Neuronal stem cell (in vitro differentiated cells): ENCODE measurements at regions not wholly inside any gene's neighbourhood (a gene's known extent, or its start where the extent isn't known, plus 50 kb on each side); places are given as distances from the start of the nearest gene placed in this dataset.

Experiments used
- DNase-seq: peaks from one replicate; pipeline ENCODE4 v3.0.0-alpha.2; 2013; ENCODE audit warnings: low spot score
- H2AFZ ChIP-seq: one replicate; pipeline ENCODE4 v1.6.1; 2013; ENCODE audit warnings: mild to moderate bottlenecking, low read length, inconsistent platforms
- H2AK5ac ChIP-seq: 2 replicates; pipeline ENCODE4 v1.6.1; 2013; ENCODE audit warnings: low read depth, mild to moderate bottlenecking, inconsistent platforms, low read length, moderate library complexity, mixed read lengths
- H2BK120ac ChIP-seq: 2 replicates; pipeline ENCODE4 v1.6.1; 2013; ENCODE audit warnings: low read depth, mild to moderate bottlenecking, inconsistent platforms, low read length, moderate library complexity, mixed read lengths
- H2BK12ac ChIP-seq: one replicate; pipeline ENCODE4 v1.6.1; 2013; ENCODE audit warnings: low read length, inconsistent platforms
- H2BK15ac ChIP-seq: 2 replicates; pipeline ENCODE4 v1.6.1; 2013; ENCODE audit warnings: mild to moderate bottlenecking, low read length, inconsistent platforms, mixed read lengths
- H2BK5ac ChIP-seq: one replicate; pipeline ENCODE4 v1.6.1; 2013; ENCODE audit warnings: inconsistent platforms, mild to moderate bottlenecking, low read length, moderate library complexity
- H3K14ac ChIP-seq: one replicate; pipeline ENCODE4 v1.6.1; 2013; ENCODE audit warnings: low read length, inconsistent platforms
- H3K18ac ChIP-seq: 2 replicates; pipeline ENCODE4 v1.6.1; 2013; ENCODE audit warnings: low read length, inconsistent platforms
- H3K23ac ChIP-seq: 2 replicates; pipeline ENCODE4 v1.6.1; 2013; ENCODE audit warnings: low read depth, mild to moderate bottlenecking, mixed read lengths, low read length, inconsistent platforms; ENCODE audit not compliant: poor library complexity
- H3K27ac ChIP-seq: replicated peaks from 3 replicates; pipeline ENCODE4 v1.5.1; 2013; ENCODE audit warnings: low read length, inconsistent platforms
- H3K27me3 ChIP-seq, 3 experiments: 2 replicates each; pipeline ENCODE4 v1.6.1; 2013; ENCODE audit warnings: low read length in 3 of 3, mild to moderate bottlenecking in 2 of 3, inconsistent platforms in 1 of 3, low read depth in 1 of 3, mixed read lengths in 1 of 3, moderate library complexity in 1 of 3; ENCODE audit not compliant: control insufficient read depth in 3 of 3, insufficient read depth in 3 of 3
- H3K36me3 ChIP-seq, 2 donors: replicated peaks in 1 of 2; 2 replicates each; pipeline ENCODE4 v1.6.1; 2013; ENCODE audit warnings: low read length in 2 of 2; ENCODE audit not compliant: control insufficient read depth in 2 of 2, insufficient read depth in 2 of 2
- H3K4ac ChIP-seq: 2 replicates; pipeline ENCODE4 v1.6.1; 2013; ENCODE audit warnings: inconsistent platforms, mild to moderate bottlenecking, low read length, moderate library complexity
- H3K4me1 ChIP-seq, 2 donors: 1 replicate in 1 of 2; 2 replicates in 1 of 2; pipeline ENCODE4 v1.6.1; 2013; ENCODE audit warnings: low read length in 2 of 2, low read depth in 1 of 2; ENCODE audit not compliant: control insufficient read depth in 2 of 2, insufficient read depth in 1 of 2
- H3K4me2 ChIP-seq: one replicate; pipeline ENCODE4 v1.6.1; 2013; ENCODE audit warnings: mild to moderate bottlenecking, low read length, inconsistent platforms; ENCODE audit not compliant: insufficient read depth, poor library complexity, severe bottlenecking
- H3K4me3 ChIP-seq, 2 donors: 2 replicates each; pipeline ENCODE4 v1.5.1; 2013; ENCODE audit warnings: low read length in 2 of 2, mild to moderate bottlenecking in 2 of 2, inconsistent platforms in 1 of 2, moderate library complexity in 1 of 2
- H3K79me1 ChIP-seq: one replicate; pipeline ENCODE4 v1.6.1; 2013; ENCODE audit warnings: low read depth, mild to moderate bottlenecking, inconsistent platforms, low read length, moderate library complexity
- H3K9ac ChIP-seq: one replicate; pipeline ENCODE4 v1.6.1; 2013; ENCODE audit warnings: mild to moderate bottlenecking, low read depth, low read length, inconsistent platforms; ENCODE audit not compliant: poor library complexity
- H3K9me3 ChIP-seq, 2 donors: replicated peaks in 1 of 2; 2 replicates each; pipeline versions ENCODE3 to v1.6.1; 2013; ENCODE audit warnings: low read length in 2 of 2, mild to moderate bottlenecking in 2 of 2, inconsistent platforms in 1 of 2, low read depth in 1 of 2, mixed read lengths in 1 of 2, moderate library complexity in 1 of 2; ENCODE audit not compliant: control insufficient read depth in 2 of 2, insufficient read depth in 1 of 2
- H4K8ac ChIP-seq: one replicate; pipeline ENCODE4 v1.6.1; 2013; ENCODE audit warnings: low read depth, mild to moderate bottlenecking, inconsistent platforms, low read length, moderate library complexity
- H4K91ac ChIP-seq: one replicate; pipeline ENCODE4 v1.6.1; 2013; ENCODE audit warnings: low read length, low read depth, mild to moderate bottlenecking, inconsistent platforms; ENCODE audit not compliant: poor library complexity
- WGBS, 2 donors: extraction: QIAGEN DNeasy Blood & Tissue Kit; methylation state at CpG; one replicate each; pipeline ENCODE4 v1.1.7; 2013; ENCODE audit warnings: missing lambda C conversion rate in 2 of 2, mixed read lengths in 1 of 2; ENCODE audit not compliant: insufficient read length in 2 of 2, insufficient replicate concordance in 1 of 2; ENCODE audit errors: extremely low coverage in 2 of 2; 5-methylcytosine and 5-hydroxymethylcytosine counted together

- Histone ChIP-seq H3K4me1 (no peaks in the 10 kb centered on the region), H2AFZ (no peak overlapping the region)
Measured at GRCh38 chr1:187952446-187952845, 1123.7 kb downstream of the PLA2G4A start.

DNA sequence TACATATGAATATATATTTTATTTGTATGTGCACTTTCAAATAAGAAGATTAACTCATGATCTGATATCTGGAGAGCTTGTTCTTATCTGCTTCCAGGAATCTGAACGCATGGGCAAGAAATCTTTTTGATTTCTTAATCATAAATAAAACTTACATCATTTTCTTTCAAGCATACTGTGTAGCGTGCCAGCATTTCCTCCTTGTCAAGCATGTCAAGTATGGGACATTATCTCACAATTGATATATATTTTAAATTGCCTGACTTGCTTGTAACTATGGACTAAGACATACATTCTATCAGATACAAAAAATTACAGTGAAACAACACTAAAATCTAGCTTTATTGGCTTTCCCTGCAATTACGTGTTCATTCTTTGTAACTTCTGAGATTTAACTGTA is 1128.2 kb downstream of the PLA2G4A start:
- Histone ChIP-seq H3K27me3 (no peaks in the 10 kb centered on the region), H2BK120ac (no peak overlapping the region), H3K36me3 (no peaks in the 10 kb centered on the region), H3K9ac (no peak overlapping the region), H3K4me3 (no peak overlapping the region), H3K18ac (no peak overlapping the region), H3K79me1 (no peaks in the 10 kb centered on the region), H4K91ac (no peak overlapping the region), H2AK5ac (no peak overlapping the region), H3K27ac (no peak overlapping the region), H3K4ac (no peak overlapping the region), H2BK15ac (no peak overlapping the region), H3K4me1 (no peaks in the 10 kb centered on the region), H2AFZ (no peak overlapping the region), H3K23ac (no peak overlapping the region), H3K9me3 (peaks cover 0 to 4% of the 10 kb centered on the region in 2 donors), H3K4me2 (no peak overlapping the region), H4K8ac (no peak overlapping the region), H2BK5ac (no peak overlapping the region), H3K14ac (no peak overlapping the region), H2BK12ac (no peak overlapping the region)
- no CpG with 5 or more reads among the region's 3 CpGs for WGBS, 2 donors
- no peak for DNase-seq

More at GRCh38 chr1:187952446-187952845, 1123.7 kb downstream of the PLA2G4A start:
- Histone ChIP-seq H2BK15ac (no peak overlapping the region), H2BK5ac (no peak overlapping the region), H3K4me2 (no peak overlapping the region), H3K9ac (no peak overlapping the region), H4K91ac (no peak overlapping the region), H3K36me3 (no peaks in the 10 kb centered on the region), H2BK120ac (no peak overlapping the region), H3K4me3 (no peak overlapping the region), H3K4ac (no peak overlapping the region), H3K79me1 (no peaks in the 10 kb centered on the region), H4K8ac (no peak overlapping the region), H2BK12ac (no peak overlapping the region), H3K27me3 (no peaks in the 10 kb centered on the region), H3K23ac (no peak overlapping the region), H3K14ac (no peak overlapping the region), H3K9me3 (peaks cover 0 to 4% of the 10 kb centered on the region in 2 donors), H3K27ac (no peak overlapping the region), H2AK5ac (no peak overlapping the region), H3K18ac (no peak overlapping the region)
- no peak for DNase-seq
- no CpG with 5 or more reads among the region's 2 CpGs for WGBS, 2 donors

GRCh38 chr1:187958207-187958606 is 1129.5 kb downstream of the PLA2G4A start:
- H3K18ac ChIP-seq, result no peak overlapping the region
- no peak overlapping the region for H2BK12ac ChIP-seq
- WGBS, 2 donors, result no CpG with 5 or more reads among the region's 6 CpGs

DNA sequence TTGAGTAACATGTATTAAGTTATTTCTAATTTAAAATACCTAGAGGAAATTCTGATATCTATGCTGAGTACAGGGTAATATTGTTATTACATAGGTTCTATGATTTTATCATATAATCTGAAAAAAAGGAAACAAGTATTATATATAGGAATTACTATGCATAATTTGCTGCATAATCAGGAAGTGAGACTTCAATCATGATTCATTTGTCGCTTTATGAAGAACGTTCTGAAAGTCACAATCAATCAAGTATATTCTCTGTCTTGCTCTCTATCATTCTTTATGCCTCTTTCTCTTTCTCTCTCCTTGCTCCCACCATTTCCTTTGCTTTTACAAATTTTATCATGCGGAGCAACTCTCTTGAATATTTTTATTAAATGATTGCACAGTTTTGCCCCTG is 1130.3 kb downstream of the PLA2G4A start:
- no peak overlapping the region for H3K27ac ChIP-seq

More at GRCh38 chr1:187958207-187958606, 1129.5 kb downstream of the PLA2G4A start:
- Histone ChIP-seq H2BK120ac (no peak overlapping the region), H3K4ac (no peak overlapping the region), H2AK5ac (no peak overlapping the region), H3K9me3 (peaks cover 0 to 2% of the 10 kb centered on the region in 2 donors), H3K36me3 (no peaks in the 10 kb centered on the region), H3K4me3 (no peak overlapping the region), H3K4me2 (no peak overlapping the region), H3K9ac (no peak overlapping the region), H4K91ac (no peak overlapping the region), H3K27ac (no peak overlapping the region), H3K14ac (no peak overlapping the region), H4K8ac (no peak overlapping the region), H2BK5ac (no peak overlapping the region), H3K79me1 (no peaks in the 10 kb centered on the region), H2AFZ (no peak overlapping the region), H2BK15ac (no peak overlapping the region), H3K27me3 (no peaks in the 10 kb centered on the region), H3K4me1 (no peaks in the 10 kb centered on the region), H3K23ac (no peak overlapping the region)
- no peak for DNase-seq

More for the DNA sequence above, 1130.3 kb downstream of the PLA2G4A start:
- no peak overlapping the region for H3K9ac ChIP-seq
- no peak overlapping the region for H2BK12ac ChIP-seq
- no peak overlapping the region for H2BK120ac ChIP-seq
- H3K14ac ChIP-seq, result no peak overlapping the region
- H3K79me1 ChIP-seq, result no peaks in the 10 kb centered on the region
- H2AK5ac ChIP-seq, result no peak overlapping the region
- no peak overlapping the region for H4K91ac ChIP-seq
- no peak overlapping the region for H4K8ac ChIP-seq
- no peak overlapping the region for H2BK15ac ChIP-seq
- no peak for DNase-seq
- no peak overlapping the region for H3K4ac ChIP-seq
- H3K18ac ChIP-seq, result no peak overlapping the region
- H3K4me3 ChIP-seq, result no peak overlapping the region
- no peaks in the 10 kb centered on the region for H3K4me1 ChIP-seq
- WGBS, 2 donors, result no CpG with 5 or more reads among the region's 3 CpGs
- no peaks in the 10 kb centered on the region for H3K27me3 ChIP-seq
- no peaks in the 10 kb centered on the region for H3K9me3 ChIP-seq
- H2AFZ ChIP-seq, result no peak overlapping the region
- no peak overlapping the region for H2BK5ac ChIP-seq
- no peak overlapping the region for H3K4me2 ChIP-seq
- H3K23ac ChIP-seq, result no peak overlapping the region
- H3K36me3 ChIP-seq, result no peaks in the 10 kb centered on the region
